Mesothelial cell of epicardium (in vitro differentiated cells): ENCODE measurements at regions not wholly inside any gene's neighbourhood (a gene's known extent, or its start where the extent isn't known, plus 50 kb on each side); places are given as distances from the start of the nearest gene placed in this dataset.

Experiments used
- DNase-seq, 2 experiments: peaks; one replicate each; pipeline ENCODE4 v3.0.0; 2021; ENCODE audit warnings: low spot score in 2 of 2; ENCODE audit not compliant: unreplicated experiment in 2 of 2
- H3K27ac Mint-ChIP-seq: 2 replicates; pipeline ENCODE4 v1.8.0; 2021; ENCODE audit warnings: mixed read lengths
- H3K27me3 Mint-ChIP-seq: 2 replicates; pipeline ENCODE4 v1.8.0; 2021; ENCODE audit warnings: low read depth, mixed read lengths
- H3K36me3 Mint-ChIP-seq: 2 replicates; pipeline ENCODE4 v1.8.0; 2021; ENCODE audit warnings: mixed read lengths
- H3K4me1 Mint-ChIP-seq: 2 replicates; pipeline ENCODE4 v1.8.0; 2021; ENCODE audit warnings: mixed read lengths
- H3K4me3 Mint-ChIP-seq: 2 replicates; pipeline ENCODE4 v1.8.0; 2021; ENCODE audit warnings: mild to moderate bottlenecking, moderate library complexity, mixed read lengths
- H3K9me3 Mint-ChIP-seq: 2 replicates; pipeline ENCODE4 v1.8.0; 2021; ENCODE audit warnings: mixed read lengths
- TF ChIP-seq, protein P1 (sequence below): fragments of 200-600 bp; sonication (generic); IDR thresholded peaks from one replicate; pipeline ENCODE4 v1.5.0; 2021; ENCODE audit warnings: antibody characterized with exemption; ENCODE audit not compliant: unreplicated experiment

DNA sequence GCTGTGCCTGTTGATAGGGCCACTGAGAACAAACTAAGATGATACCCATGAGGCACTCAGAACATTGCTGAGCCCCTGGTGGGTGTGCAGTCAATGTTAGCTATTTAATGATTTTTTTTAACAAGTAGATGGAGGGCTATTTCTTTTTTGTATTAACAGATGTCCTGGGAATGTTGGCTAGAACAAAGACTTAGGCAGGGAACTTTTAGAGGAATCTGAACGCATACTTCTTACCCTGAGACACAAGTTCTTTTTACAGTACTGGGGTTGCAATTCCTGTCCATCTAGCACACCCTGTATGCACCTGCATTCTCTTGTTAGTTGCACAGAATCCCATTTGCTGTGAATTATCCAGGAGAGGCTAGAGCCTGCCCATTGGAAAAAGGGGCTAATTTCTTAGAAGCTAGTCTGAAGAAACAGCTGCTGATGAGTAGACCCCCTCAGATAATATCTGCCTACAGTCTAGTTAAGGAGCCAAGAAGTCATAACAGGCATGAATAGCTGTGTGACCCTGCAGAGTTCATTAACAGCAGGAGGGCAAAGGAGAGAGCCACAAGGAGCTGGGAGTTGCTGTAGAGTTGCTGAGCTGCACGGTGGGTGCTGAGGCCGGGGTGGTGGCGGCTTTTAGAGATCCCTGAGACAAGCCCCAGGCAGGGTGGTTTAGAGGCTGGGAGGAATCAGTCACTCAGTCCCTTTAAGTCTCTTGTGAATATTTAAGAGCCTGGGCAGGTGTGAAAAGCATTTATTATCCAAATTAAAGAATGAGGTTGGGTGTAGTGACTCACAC, 103.7 kb upstream of the FZD8 start:
- H3K4me1 Mint-ChIP-seq, result peaks cover 6% of the 10 kb centered on the region
- no peak overlapping the region for H3K4me3 Mint-ChIP-seq
- TF ChIP-seq, protein P1, sequence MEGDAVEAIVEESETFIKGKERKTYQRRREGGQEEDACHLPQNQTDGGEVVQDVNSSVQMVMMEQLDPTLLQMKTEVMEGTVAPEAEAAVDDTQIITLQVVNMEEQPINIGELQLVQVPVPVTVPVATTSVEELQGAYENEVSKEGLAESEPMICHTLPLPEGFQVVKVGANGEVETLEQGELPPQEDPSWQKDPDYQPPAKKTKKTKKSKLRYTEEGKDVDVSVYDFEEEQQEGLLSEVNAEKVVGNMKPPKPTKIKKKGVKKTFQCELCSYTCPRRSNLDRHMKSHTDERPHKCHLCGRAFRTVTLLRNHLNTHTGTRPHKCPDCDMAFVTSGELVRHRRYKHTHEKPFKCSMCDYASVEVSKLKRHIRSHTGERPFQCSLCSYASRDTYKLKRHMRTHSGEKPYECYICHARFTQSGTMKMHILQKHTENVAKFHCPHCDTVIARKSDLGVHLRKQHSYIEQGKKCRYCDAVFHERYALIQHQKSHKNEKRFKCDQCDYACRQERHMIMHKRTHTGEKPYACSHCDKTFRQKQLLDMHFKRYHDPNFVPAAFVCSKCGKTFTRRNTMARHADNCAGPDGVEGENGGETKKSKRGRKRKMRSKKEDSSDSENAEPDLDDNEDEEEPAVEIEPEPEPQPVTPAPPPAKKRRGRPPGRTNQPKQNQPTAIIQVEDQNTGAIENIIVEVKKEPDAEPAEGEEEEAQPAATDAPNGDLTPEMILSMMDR, result no peak
- no peaks in the 10 kb centered on the region for H3K36me3 Mint-ChIP-seq
- no peaks in the 10 kb centered on the region for H3K27me3 Mint-ChIP-seq
- H3K9me3 Mint-ChIP-seq, result no peaks in the 10 kb centered on the region
- DNase-seq, result no peak
- H3K27ac Mint-ChIP-seq, result no peak overlapping the region

DNA sequence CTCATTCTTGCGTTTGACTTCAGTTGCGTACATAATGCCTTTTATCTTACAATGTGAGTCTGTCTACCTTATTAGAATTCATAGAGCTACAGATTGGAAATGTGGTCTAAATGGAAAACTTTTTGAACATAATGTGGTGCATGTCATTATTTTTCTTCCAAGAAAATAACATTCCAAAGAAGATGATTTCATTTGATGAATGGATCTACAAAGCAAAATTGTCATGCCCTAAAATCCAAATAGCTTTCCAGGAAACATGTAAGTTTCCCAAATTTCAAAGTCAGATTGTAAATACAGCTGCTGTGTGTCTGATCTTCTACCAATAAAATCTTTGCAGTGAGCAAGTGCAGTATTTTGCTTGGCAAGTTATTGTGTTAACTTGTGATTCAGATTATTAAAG, 101.8 kb upstream of the FZD8 start:
- no peaks in the 10 kb centered on the region for H3K36me3 Mint-ChIP-seq
- DNase-seq, result no peak
- H3K27me3 Mint-ChIP-seq, result no peaks in the 10 kb centered on the region
- no peak overlapping the region for H3K4me3 Mint-ChIP-seq
- H3K27ac Mint-ChIP-seq, result no peak overlapping the region
- no peaks in the 10 kb centered on the region for H3K4me1 Mint-ChIP-seq
- TF ChIP-seq, protein P1, result no peak
- peaks cover 2% of the 10 kb centered on the region for H3K9me3 Mint-ChIP-seq

DNA sequence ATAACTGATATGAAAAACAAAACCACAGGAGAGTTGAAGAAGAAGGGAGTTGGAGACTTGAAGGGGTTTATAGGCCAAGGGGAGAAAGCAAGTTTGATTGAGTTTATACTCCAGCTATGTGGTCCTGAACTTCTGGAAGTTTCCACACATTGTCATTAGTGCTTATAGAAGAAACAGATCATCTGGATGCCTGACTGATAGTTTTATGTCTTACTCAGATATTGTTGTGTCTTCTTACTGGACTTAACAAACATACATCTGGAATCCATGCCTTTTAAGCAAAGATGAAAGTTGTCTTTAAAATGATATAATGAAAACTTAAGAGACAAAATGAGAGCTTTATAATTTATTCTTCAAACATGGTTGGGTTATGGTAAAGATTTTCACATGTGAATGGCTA, 101.3 kb upstream of the FZD8 start:
- Mint-ChIP-seq H3K36me3 (no peaks in the 10 kb centered on the region), H3K27me3 (no peaks in the 10 kb centered on the region), H3K27ac (no peak overlapping the region), H3K9me3 (peaks cover 5% of the 10 kb centered on the region), H3K4me1 (no peaks in the 10 kb centered on the region), H3K4me3 (no peak overlapping the region)
- no peak for DNase-seq
- TF ChIP-seq, protein P1, result no peak

DNA sequence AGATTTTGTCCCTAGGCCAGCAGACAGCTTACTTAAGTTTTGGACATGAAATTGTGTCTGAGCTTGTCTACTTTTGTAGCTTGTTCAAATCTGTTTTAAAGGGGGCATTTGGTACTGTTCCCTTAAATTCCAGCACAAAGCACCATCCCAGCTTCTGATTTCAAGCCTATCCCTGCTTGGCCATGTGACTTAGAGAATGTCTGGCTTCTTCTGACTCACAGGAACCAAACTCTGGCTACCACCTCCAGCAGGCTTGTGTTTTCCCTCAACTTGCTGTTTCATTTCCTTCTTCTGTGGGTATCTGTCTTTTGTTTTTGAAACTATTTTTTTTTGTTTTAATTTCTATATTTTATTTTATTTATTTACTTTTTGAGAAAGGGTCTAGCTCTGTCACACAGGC, 97.9 kb upstream of the FZD8 start:
- H3K4me1 Mint-ChIP-seq, result no peaks in the 10 kb centered on the region
- TF ChIP-seq, protein P1, result no peak
- DNase-seq, result no peak
- H3K4me3 Mint-ChIP-seq, result no peak overlapping the region
- peaks cover 15% of the 10 kb centered on the region for H3K9me3 Mint-ChIP-seq
- H3K36me3 Mint-ChIP-seq, result no peaks in the 10 kb centered on the region
- no peaks in the 10 kb centered on the region for H3K27me3 Mint-ChIP-seq
- no peak overlapping the region for H3K27ac Mint-ChIP-seq

DNA sequence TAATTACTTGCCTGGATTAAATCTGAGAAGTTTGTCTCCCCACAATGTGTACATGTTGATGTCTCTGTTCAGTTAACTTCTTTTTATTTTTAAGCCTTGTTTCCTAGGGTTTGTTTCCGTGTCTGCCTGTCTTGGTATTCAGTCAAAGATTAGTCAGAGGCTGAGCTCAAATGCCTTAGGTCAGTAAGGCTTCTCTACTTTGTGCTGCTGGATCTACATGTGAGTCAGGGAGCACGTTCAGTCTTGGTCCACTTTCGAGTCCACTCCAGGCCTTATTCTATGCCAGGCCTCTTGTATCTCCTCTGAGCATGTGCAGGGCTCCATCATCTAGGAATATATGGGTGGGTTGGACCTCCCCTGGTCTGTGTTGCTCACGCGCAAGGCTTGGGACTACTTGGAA, 93.3 kb upstream of the FZD8 start:
- TF ChIP-seq, protein P1, result no peak
- H3K27ac Mint-ChIP-seq, result no peak overlapping the region

More for the DNA sequence above, 93.3 kb upstream of the FZD8 start:
- H3K9me3 Mint-ChIP-seq, result peaks cover 29% of the 10 kb centered on the region
- no peak overlapping the region for H3K4me3 Mint-ChIP-seq
- no peaks in the 10 kb centered on the region for H3K4me1 Mint-ChIP-seq
- H3K36me3 Mint-ChIP-seq, result no peaks in the 10 kb centered on the region
- H3K27me3 Mint-ChIP-seq, result peaks cover 3% of the 10 kb centered on the region
- no peak for DNase-seq
